ENCODE measurements at regions not wholly inside any gene's neighbourhood (a gene's known extent, or its start where the extent isn't known, plus 50 kb on each side); places are given as distances from the start of the nearest gene placed in this dataset.

- H3K4me3 ChIP-seq (ENCODE audit: low read length): no peak overlapping the region
- no peak for TF ChIP-seq CTCF (IDR thresholded peaks at IDR 0.05; ENCODE audit: insufficient read depth, low read depth, low read length, missing control alignments)
- DNase-seq (ENCODE audit: low read depth): no peak
Observed at GRCh38 chr5:155915601-155916000, 411.4 kb upstream of the SGCD start.

DNA sequence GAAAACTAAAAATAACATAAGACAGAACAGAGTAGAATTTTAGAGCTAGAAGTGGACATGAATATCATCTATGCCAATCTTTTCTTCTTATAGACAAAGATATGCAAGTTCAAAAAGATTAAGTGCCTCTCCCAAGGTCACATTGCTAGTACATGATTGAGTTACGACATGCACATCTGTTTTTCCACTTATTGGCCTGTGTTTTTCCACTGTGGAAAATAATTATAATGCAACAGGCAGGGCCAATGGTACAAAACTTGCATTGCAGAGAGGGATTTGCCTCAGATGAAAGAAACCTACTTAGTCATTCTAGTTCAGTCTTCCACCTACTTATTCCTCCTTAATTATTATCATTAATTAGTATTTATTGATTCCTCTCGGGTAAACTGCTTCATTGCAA is 407.8 kb upstream of the SGCD start:
- no peak for TF ChIP-seq CTCF (IDR thresholded peaks at IDR 0.05; ENCODE audit: insufficient read depth, low read depth, low read length, missing control alignments)
- DNase-seq (ENCODE audit: low read depth): no peak
- H3K4me3 ChIP-seq (ENCODE audit: low read length): no peak overlapping the region

DNA sequence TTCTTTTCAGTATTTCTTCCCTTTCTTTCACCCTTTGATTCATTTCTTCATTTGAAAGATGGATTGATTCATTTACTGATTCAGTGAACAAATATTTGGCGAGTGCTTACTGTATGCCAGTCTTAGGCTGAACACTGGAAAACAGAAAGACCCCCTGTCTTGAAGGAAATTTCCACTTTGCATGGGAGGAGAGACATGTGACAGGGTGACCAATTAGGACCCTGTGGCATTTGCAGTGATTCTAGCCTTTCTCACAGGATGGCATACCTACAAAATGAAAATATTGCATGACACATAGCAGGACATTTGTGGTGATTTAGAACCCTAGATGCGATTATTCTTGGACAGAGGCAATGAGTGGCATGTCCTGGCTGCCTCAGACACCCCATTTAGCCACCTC is 407.2 kb upstream of the SGCD start:
- no peak overlapping the region for H3K4me3 ChIP-seq (ENCODE audit: low read length)
- DNase-seq (ENCODE audit: low read depth): no peak
- no peak for TF ChIP-seq CTCF (IDR thresholded peaks at IDR 0.05; ENCODE audit: insufficient read depth, low read depth, low read length, missing control alignments)

- no peak for DNase-seq (ENCODE audit: low read depth)
- TF ChIP-seq CTCF (IDR thresholded peaks at IDR 0.05; ENCODE audit: insufficient read depth, low read depth, low read length, missing control alignments): no peak
Observed at GRCh38 chr5:155921621-155922020, 405.3 kb upstream of the SGCD start.

DNA sequence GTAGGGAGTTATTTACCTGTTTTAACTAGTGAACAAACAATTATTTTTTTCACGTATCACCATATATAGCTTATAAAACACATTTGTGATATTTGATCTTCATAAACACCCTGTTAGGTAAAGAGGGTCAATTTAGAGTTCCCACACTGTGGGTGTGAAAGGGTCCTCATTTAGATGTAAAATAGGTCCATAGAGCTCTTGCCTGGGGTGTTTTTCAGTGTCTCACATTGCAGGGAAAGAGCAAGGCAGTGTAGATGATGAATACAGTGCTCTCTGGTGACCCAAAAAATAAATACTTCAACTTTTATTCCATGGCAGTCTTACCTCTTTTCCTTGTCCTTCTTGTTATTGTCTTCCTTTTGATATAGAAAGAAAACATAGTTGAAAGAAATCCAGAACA is 403.2 kb upstream of the SGCD start:
- no peak for DNase-seq (ENCODE audit: low read depth)
- H3K4me3 ChIP-seq (ENCODE audit: low read length): no peak overlapping the region
- TF ChIP-seq CTCF (IDR thresholded peaks at IDR 0.05; ENCODE audit: insufficient read depth, low read depth, low read length, missing control alignments): no peak

More at GRCh38 chr5:155921621-155922020, 405.3 kb upstream of the SGCD start:
- no peak overlapping the region for H3K4me3 ChIP-seq (ENCODE audit: low read length)

GRCh38 chr5:155926031-155926430 is 400.9 kb upstream of the SGCD start:
- DNase-seq (ENCODE audit: low read depth): no peak
- no peak overlapping the region for H3K4me3 ChIP-seq (ENCODE audit: low read length)
- TF ChIP-seq CTCF (IDR thresholded peaks at IDR 0.05; ENCODE audit: insufficient read depth, low read depth, low read length, missing control alignments): no peak

- no peak for DNase-seq (ENCODE audit: low read depth)
- no peak for TF ChIP-seq CTCF (IDR thresholded peaks at IDR 0.05; ENCODE audit: insufficient read depth, low read depth, low read length, missing control alignments)
- no peak overlapping the region for H3K4me3 ChIP-seq (ENCODE audit: low read length)
Observed at GRCh38 chr5:155926766-155927165, 400.2 kb upstream of the SGCD start.
